ENCODE measurements at regions not wholly inside any gene's neighbourhood (a gene's known extent, or its start where the extent isn't known, plus 50 kb on each side); places are given as distances from the start of the nearest gene placed in this dataset.

DNA sequence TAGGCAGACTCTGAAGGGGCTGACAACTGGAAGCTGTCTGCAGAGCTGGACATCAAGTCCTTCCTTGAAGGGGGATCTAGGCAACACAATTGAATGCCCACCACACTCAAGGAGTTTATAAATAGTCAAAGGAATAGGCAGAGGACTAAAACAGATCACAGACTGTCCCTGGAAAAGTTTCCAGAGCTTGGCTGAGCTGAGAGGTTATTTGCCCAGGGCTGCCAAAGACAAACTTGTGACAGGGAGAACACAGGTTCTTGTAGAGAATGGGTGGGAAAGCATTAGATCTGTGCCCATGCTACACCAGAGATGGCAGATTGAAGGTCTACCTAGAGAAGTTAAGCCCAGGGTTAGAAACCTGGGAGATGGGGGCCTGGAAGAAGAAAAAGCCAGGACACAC, 344.6 kb downstream of the MID1IP1 start:
- TF ChIP-seq POLR2A (IDR thresholded peaks at IDR 0.05; ENCODE audit: low read depth, low read length) = no peak
- no peak for TF ChIP-seq TAF1 (IDR thresholded peaks at IDR 0.05; ENCODE audit: borderline replicate concordance, low read depth, low read length)
- TF ChIP-seq POLR2AphosphoS5 (IDR thresholded peaks at IDR 0.05; ENCODE audit: low read depth, low read length) = no peak

Measured in GM12892 (cell line).